Loucy (cell line): ENCODE measurements at regions not wholly inside any gene's neighbourhood (a gene's known extent, or its start where the extent isn't known, plus 50 kb on each side); places are given as distances from the start of the nearest gene placed in this dataset.

ENCODE experiments used
- H2AFZ ChIP-seq: fragments of 200-600 bp; sonication (generic); 2 replicates; pipeline ENCODE4 v1.6.0; 2016; ENCODE audit warnings: antibody characterized with exemption, mild to moderate bottlenecking, low read length, moderate library complexity
- H3F3A ChIP-seq: fragments of 200-600 bp; 2 replicates; pipeline ENCODE4 v1.6.0; 2016; ENCODE audit warnings: antibody characterized with exemption, low read depth, mild to moderate bottlenecking
- H3K27me3 ChIP-seq: fragments of 200-600 bp; sonication (generic); 2 replicates; pipeline ENCODE4 v1.6.1; 2014; ENCODE audit warnings: low read length, mild to moderate bottlenecking; ENCODE audit not compliant: insufficient read depth, poor library complexity, severe bottlenecking
- H3K36me3 ChIP-seq: fragments of 200-600 bp; sonication (generic); 2 replicates; pipeline ENCODE4 v1.6.1; 2016; ENCODE audit warnings: low read length; ENCODE audit not compliant: insufficient read depth
- H3K4me1 ChIP-seq: fragments of 200-600 bp; sonication (generic); 2 replicates; pipeline ENCODE4 v1.5.1; 2014; ENCODE audit warnings: low read length, mild to moderate bottlenecking; ENCODE audit not compliant: insufficient read depth, poor library complexity, severe bottlenecking
- H3K4me2 ChIP-seq: fragments of 200-600 bp; sonication (generic); 2 replicates; pipeline ENCODE4 v1.6.0; 2014; ENCODE audit warnings: antibody characterized with exemption, low read length, low read depth, mild to moderate bottlenecking; ENCODE audit not compliant: poor library complexity, severe bottlenecking
- H3K4me3 ChIP-seq: fragments of 200-600 bp; sonication (generic); 2 replicates; pipeline ENCODE4 v1.5.1; 2014; ENCODE audit warnings: low read length, mild to moderate bottlenecking, mixed read lengths; ENCODE audit not compliant: poor library complexity, severe bottlenecking
- H3K79me2 ChIP-seq: fragments of 200-600 bp; sonication (generic); 2 replicates; pipeline ENCODE4 v1.6.1; 2014; ENCODE audit warnings: low read length; ENCODE audit not compliant: insufficient read depth
- H3K9ac ChIP-seq: fragments of 200-600 bp; sonication (generic); 2 replicates; pipeline ENCODE4 v1.6.0; 2014; ENCODE audit warnings: mild to moderate bottlenecking, low read depth, low read length, moderate library complexity; ENCODE audit not compliant: poor library complexity, severe bottlenecking
- H3K9me2 ChIP-seq: fragments of 200-600 bp; sonication (generic); replicated peaks from 2 replicates; pipeline ENCODE4 v1.6.1; 2016; ENCODE audit warnings: low read depth, low read length, mixed read lengths
- H3K9me3 ChIP-seq: fragments of 200-600 bp; sonication (generic); 2 replicates; pipeline ENCODE4 v1.6.1; 2014; ENCODE audit warnings: mild to moderate bottlenecking, antibody characterized with exemption, low read length, low read depth; ENCODE audit not compliant: insufficient read depth
- H4K20me1 ChIP-seq: fragments of 200-600 bp; sonication (generic); 2 replicates; pipeline ENCODE4 v1.6.0; 2014; ENCODE audit warnings: antibody characterized with exemption, low read length, mild to moderate bottlenecking; ENCODE audit not compliant: insufficient read depth, poor library complexity, severe bottlenecking
- EZH2phosphoT487 ChIP-seq: fragments of 200-600 bp; IDR thresholded peaks from 2 replicates; pipeline ENCODE4 v1.6.1; 2018; ENCODE audit warnings: antibody characterized with exemption, mild to moderate bottlenecking, moderate library complexity, borderline replicate concordance
- TF ChIP-seq, protein P1 (sequence below): fragments of 200-600 bp; sonication (generic); conservative IDR thresholded peaks from 2 replicates; pipeline ENCODE4 v1.5.1; 2014; ENCODE audit warnings: mild to moderate bottlenecking, antibody characterized with exemption, low read length

DNA sequence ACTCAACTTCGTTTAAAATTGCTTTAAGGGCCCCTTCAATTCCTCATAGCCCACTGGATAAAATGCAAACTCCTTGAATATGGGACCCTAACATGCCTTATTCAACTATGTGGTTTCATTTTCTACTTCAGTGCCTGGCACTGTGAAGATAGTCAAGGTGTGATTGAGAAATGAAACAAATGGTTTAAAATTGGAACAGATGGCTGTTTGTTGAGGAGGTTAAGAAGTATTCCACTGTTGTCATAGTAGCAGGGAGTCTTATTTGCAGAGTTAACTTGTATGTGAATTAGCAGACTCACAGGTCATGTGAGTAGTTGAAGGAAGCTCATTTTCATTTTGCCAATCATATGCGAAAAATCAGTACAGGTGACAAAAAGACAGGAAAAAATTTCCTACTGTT lies 593.3 kb downstream of the KCTD8 start:
- H3K9me2 ChIP-seq: no peaks in the 10 kb centered on the region
- H2AFZ ChIP-seq: no peak overlapping the region
- no peaks in the 10 kb centered on the region for H3K27me3 ChIP-seq
- H3K4me2 ChIP-seq: no peak overlapping the region
- no peaks in the 10 kb centered on the region for H3K36me3 ChIP-seq
- no peaks in the 10 kb centered on the region for H3K79me2 ChIP-seq
- H3K9me3 ChIP-seq: no peaks in the 10 kb centered on the region
- no peaks in the 10 kb centered on the region for H3K4me1 ChIP-seq
- no peaks in the 10 kb centered on the region for H4K20me1 ChIP-seq
- H3F3A ChIP-seq: no peaks in the 10 kb centered on the region
- H3K4me3 ChIP-seq: no peak overlapping the region
- no peak overlapping the region for H3K9ac ChIP-seq
- TF ChIP-seq EZH2phosphoT487: no peak
- TF ChIP-seq, protein P1, sequence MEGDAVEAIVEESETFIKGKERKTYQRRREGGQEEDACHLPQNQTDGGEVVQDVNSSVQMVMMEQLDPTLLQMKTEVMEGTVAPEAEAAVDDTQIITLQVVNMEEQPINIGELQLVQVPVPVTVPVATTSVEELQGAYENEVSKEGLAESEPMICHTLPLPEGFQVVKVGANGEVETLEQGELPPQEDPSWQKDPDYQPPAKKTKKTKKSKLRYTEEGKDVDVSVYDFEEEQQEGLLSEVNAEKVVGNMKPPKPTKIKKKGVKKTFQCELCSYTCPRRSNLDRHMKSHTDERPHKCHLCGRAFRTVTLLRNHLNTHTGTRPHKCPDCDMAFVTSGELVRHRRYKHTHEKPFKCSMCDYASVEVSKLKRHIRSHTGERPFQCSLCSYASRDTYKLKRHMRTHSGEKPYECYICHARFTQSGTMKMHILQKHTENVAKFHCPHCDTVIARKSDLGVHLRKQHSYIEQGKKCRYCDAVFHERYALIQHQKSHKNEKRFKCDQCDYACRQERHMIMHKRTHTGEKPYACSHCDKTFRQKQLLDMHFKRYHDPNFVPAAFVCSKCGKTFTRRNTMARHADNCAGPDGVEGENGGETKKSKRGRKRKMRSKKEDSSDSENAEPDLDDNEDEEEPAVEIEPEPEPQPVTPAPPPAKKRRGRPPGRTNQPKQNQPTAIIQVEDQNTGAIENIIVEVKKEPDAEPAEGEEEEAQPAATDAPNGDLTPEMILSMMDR: no peak

DNA sequence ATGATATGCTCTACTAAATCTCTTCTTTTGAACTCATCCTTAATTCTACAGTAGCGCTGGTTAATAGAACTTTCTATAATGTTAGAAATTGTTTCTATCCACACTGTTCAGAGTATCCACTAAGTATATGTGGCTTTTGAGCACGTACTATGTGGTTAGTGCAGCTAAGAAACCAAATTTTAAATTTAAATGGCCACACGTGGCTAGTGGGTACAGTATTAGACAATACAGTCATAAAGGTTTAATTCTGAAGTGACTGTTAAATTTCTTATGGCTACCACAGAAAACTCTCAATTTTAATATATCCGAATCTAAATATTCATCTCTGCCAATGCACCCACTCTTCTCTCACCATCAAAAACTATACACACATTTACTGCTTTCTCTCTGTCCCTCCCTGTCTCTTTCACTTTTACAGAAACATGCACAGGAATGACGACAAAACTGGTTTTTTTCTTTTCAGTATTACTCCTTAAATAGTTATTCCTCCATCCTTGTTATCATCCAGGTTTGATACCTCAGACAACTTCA lies 583.9 kb downstream of the KCTD8 start:
- H3K9ac ChIP-seq: no peak overlapping the region
- no peaks in the 10 kb centered on the region for H3K36me3 ChIP-seq
- TF ChIP-seq EZH2phosphoT487: no peak
- TF ChIP-seq, protein P1: no peak
- no peaks in the 10 kb centered on the region for H3F3A ChIP-seq
- H3K4me3 ChIP-seq: no peak overlapping the region
- peaks cover 4% of the 10 kb centered on the region; the same call in 1 of the 2 replicates for H3K9me3 ChIP-seq
- H3K4me2 ChIP-seq: no peak overlapping the region
- H3K4me1 ChIP-seq: no peaks in the 10 kb centered on the region
- no peaks in the 10 kb centered on the region for H3K9me2 ChIP-seq
- H3K79me2 ChIP-seq: no peaks in the 10 kb centered on the region
- H2AFZ ChIP-seq: no peak overlapping the region
- H4K20me1 ChIP-seq: no peaks in the 10 kb centered on the region
- no peaks in the 10 kb centered on the region for H3K27me3 ChIP-seq

DNA sequence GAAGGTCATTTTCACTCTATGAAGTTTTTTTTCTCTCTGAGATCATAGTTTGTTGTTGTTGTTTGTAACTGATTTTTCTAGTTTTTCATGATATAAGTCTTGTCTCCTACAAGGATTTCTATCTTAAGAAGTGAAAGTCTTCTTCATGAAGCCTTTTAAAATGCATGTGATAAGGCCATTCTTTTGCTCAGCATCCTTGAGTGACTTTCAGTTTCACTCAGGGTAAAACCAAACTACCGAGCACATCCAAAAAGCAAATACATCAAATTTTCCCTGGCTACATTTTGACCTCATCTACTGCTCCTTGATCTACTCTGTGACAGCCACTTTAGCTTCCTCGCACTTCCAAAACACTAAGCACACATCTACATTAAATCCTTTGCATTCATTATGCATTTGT lies 580.7 kb downstream of the KCTD8 start:
- Histone ChIP-seq H3K9me3 (no peaks in the 10 kb centered on the region; the same call in 1 of the 2 replicates), H3K27me3 (no peaks in the 10 kb centered on the region), H3K4me3 (no peak overlapping the region)

More for the DNA sequence above, 580.7 kb downstream of the KCTD8 start:
- Histone ChIP-seq H2AFZ (no peak overlapping the region), H3K79me2 (no peaks in the 10 kb centered on the region), H3K9ac (no peak overlapping the region), H3F3A (no peaks in the 10 kb centered on the region), H4K20me1 (no peaks in the 10 kb centered on the region), H3K4me1 (no peaks in the 10 kb centered on the region), H3K36me3 (no peaks in the 10 kb centered on the region), H3K4me2 (no peak overlapping the region), H3K9me2 (no peaks in the 10 kb centered on the region)
- TF ChIP-seq, protein P1: no peak
